Loucy (cell line): ENCODE measurements at regions not wholly inside any gene's neighbourhood (a gene's known extent, or its start where the extent isn't known, plus 50 kb on each side); places are given as distances from the start of the nearest gene placed in this dataset.

Source experiments
- H2AFZ ChIP-seq: fragments of 200-600 bp; sonication (generic); 2 replicates; pipeline ENCODE4 v1.6.0; 2016; ENCODE audit warnings: antibody characterized with exemption, mild to moderate bottlenecking, low read length, moderate library complexity
- H3F3A ChIP-seq: fragments of 200-600 bp; 2 replicates; pipeline ENCODE4 v1.6.0; 2016; ENCODE audit warnings: antibody characterized with exemption, low read depth, mild to moderate bottlenecking
- H3K27me3 ChIP-seq: fragments of 200-600 bp; sonication (generic); 2 replicates; pipeline ENCODE4 v1.6.1; 2014; ENCODE audit warnings: low read length, mild to moderate bottlenecking; ENCODE audit not compliant: insufficient read depth, poor library complexity, severe bottlenecking
- H3K36me3 ChIP-seq: fragments of 200-600 bp; sonication (generic); 2 replicates; pipeline ENCODE4 v1.6.1; 2016; ENCODE audit warnings: low read length; ENCODE audit not compliant: insufficient read depth
- H3K4me1 ChIP-seq: fragments of 200-600 bp; sonication (generic); 2 replicates; pipeline ENCODE4 v1.5.1; 2014; ENCODE audit warnings: low read length, mild to moderate bottlenecking; ENCODE audit not compliant: insufficient read depth, poor library complexity, severe bottlenecking
- H3K4me2 ChIP-seq: fragments of 200-600 bp; sonication (generic); 2 replicates; pipeline ENCODE4 v1.6.0; 2014; ENCODE audit warnings: antibody characterized with exemption, low read length, low read depth, mild to moderate bottlenecking; ENCODE audit not compliant: poor library complexity, severe bottlenecking
- H3K4me3 ChIP-seq: fragments of 200-600 bp; sonication (generic); 2 replicates; pipeline ENCODE4 v1.5.1; 2014; ENCODE audit warnings: low read length, mild to moderate bottlenecking, mixed read lengths; ENCODE audit not compliant: poor library complexity, severe bottlenecking
- H3K79me2 ChIP-seq: fragments of 200-600 bp; sonication (generic); 2 replicates; pipeline ENCODE4 v1.6.1; 2014; ENCODE audit warnings: low read length; ENCODE audit not compliant: insufficient read depth
- H3K9ac ChIP-seq: fragments of 200-600 bp; sonication (generic); 2 replicates; pipeline ENCODE4 v1.6.0; 2014; ENCODE audit warnings: mild to moderate bottlenecking, low read depth, low read length, moderate library complexity; ENCODE audit not compliant: poor library complexity, severe bottlenecking
- H3K9me2 ChIP-seq: fragments of 200-600 bp; sonication (generic); replicated peaks from 2 replicates; pipeline ENCODE4 v1.6.1; 2016; ENCODE audit warnings: low read depth, low read length, mixed read lengths
- H3K9me3 ChIP-seq: fragments of 200-600 bp; sonication (generic); 2 replicates; pipeline ENCODE4 v1.6.1; 2014; ENCODE audit warnings: mild to moderate bottlenecking, antibody characterized with exemption, low read length, low read depth; ENCODE audit not compliant: insufficient read depth
- H4K20me1 ChIP-seq: fragments of 200-600 bp; sonication (generic); 2 replicates; pipeline ENCODE4 v1.6.0; 2014; ENCODE audit warnings: antibody characterized with exemption, low read length, mild to moderate bottlenecking; ENCODE audit not compliant: insufficient read depth, poor library complexity, severe bottlenecking
- CTCF ChIP-seq: fragments of 200-600 bp; sonication (generic); conservative IDR thresholded peaks from 2 replicates; pipeline ENCODE4 v1.5.1; 2014; ENCODE audit warnings: mild to moderate bottlenecking, antibody characterized with exemption, low read length
- EZH2phosphoT487 ChIP-seq: fragments of 200-600 bp; IDR thresholded peaks from 2 replicates; pipeline ENCODE4 v1.6.1; 2018; ENCODE audit warnings: antibody characterized with exemption, mild to moderate bottlenecking, moderate library complexity, borderline replicate concordance

GRCh38 chr2:198315791-198316630 lies 511.6 kb downstream of the PLCL1 start:
- Histone ChIP-seq H3K4me2 (no peak overlapping the region), H4K20me1 (no peaks in the 10 kb centered on the region), H3F3A (no peaks in the 10 kb centered on the region), H3K36me3 (no peaks in the 10 kb centered on the region), H3K9me3 (no peaks in the 10 kb centered on the region), H3K79me2 (no peaks in the 10 kb centered on the region), H2AFZ (no peak overlapping the region), H3K27me3 (no peaks in the 10 kb centered on the region), H3K9ac (no peak overlapping the region), H3K4me1 (peaks cover 23% of the 10 kb centered on the region), H3K9me2 (no peaks in the 10 kb centered on the region), H3K4me3 (no peak overlapping the region)
- no peak for TF ChIP-seq CTCF
- no peak for TF ChIP-seq EZH2phosphoT487

GRCh38 chr2:198314559-198315153 lies 510.3 kb downstream of the PLCL1 start:
- H3K4me2 ChIP-seq: peak overlapping the region; percentile 47
- H3K79me2 ChIP-seq: no peaks in the 10 kb centered on the region
- H3K27me3 ChIP-seq: no peaks in the 10 kb centered on the region
- no peaks in the 10 kb centered on the region for H3K36me3 ChIP-seq
- no peaks in the 10 kb centered on the region for H3F3A ChIP-seq
- H3K4me3 ChIP-seq: no peak overlapping the region
- H3K9me2 ChIP-seq: no peaks in the 10 kb centered on the region
- peak overlapping the region; percentile 56; the same call in 1 of the 2 replicates for H2AFZ ChIP-seq
- TF ChIP-seq CTCF (peak; percentile 89), EZH2phosphoT487 (no peak)
- no peak overlapping the region for H3K9ac ChIP-seq
- no peaks in the 10 kb centered on the region for H4K20me1 ChIP-seq
- peaks cover 21% of the 10 kb centered on the region for H3K4me1 ChIP-seq
- no peaks in the 10 kb centered on the region for H3K9me3 ChIP-seq

GRCh38 chr2:198312596-198313483 lies 508.4 kb downstream of the PLCL1 start:
- Histone ChIP-seq H3K4me1 (peaks cover 21% of the 10 kb centered on the region), H3K4me2 (no peak overlapping the region), H4K20me1 (no peaks in the 10 kb centered on the region), H3K9me3 (no peaks in the 10 kb centered on the region), H2AFZ (no peak overlapping the region), H3K79me2 (no peaks in the 10 kb centered on the region), H3K4me3 (no peak overlapping the region), H3K36me3 (no peaks in the 10 kb centered on the region), H3K27me3 (no peaks in the 10 kb centered on the region), H3K9me2 (no peaks in the 10 kb centered on the region), H3K9ac (no peak overlapping the region), H3F3A (no peaks in the 10 kb centered on the region)
- no peak for TF ChIP-seq CTCF
- TF ChIP-seq EZH2phosphoT487: no peak
